WERI-Rb-1 (cell line): ENCODE measurements at regions not wholly inside any gene's neighbourhood (a gene's known extent, or its start where the extent isn't known, plus 50 kb on each side); places are given as distances from the start of the nearest gene placed in this dataset.

Experiments
- DNase-seq: peaks from one replicate; pipeline ENCODE4 v3.0.0-alpha.2; 2020
- H3K27ac ChIP-seq: fragments of 250-450 bp; sonication (Bioruptor Pico); 2 replicates; pipeline ENCODE4 v1.5.1; 2020; ENCODE audit warnings: mild to moderate bottlenecking, moderate library complexity
- H3K27me3 ChIP-seq: fragments of 250-450 bp; sonication (Bioruptor Pico); 2 replicates; pipeline ENCODE4 v1.5.1; 2021; ENCODE audit warnings: mild to moderate bottlenecking, low read depth, moderate library complexity; ENCODE audit not compliant: insufficient read depth, severe bottlenecking
- H3K36me3 ChIP-seq: fragments of 250-450 bp; sonication (Bioruptor Pico); 2 replicates; pipeline ENCODE4 v1.5.1; 2020; ENCODE audit warnings: mild to moderate bottlenecking, moderate library complexity
- H3K4me3 ChIP-seq: 2 replicates; pipeline ENCODE4 v1.5.1; 2011; ENCODE audit warnings: low read depth, mild to moderate bottlenecking, control low read depth, low read length
- H3K9me3 ChIP-seq: fragments of 250-450 bp; sonication (Bioruptor Pico); 2 replicates; pipeline ENCODE4 v1.5.1; 2021; ENCODE audit warnings: mild to moderate bottlenecking, moderate library complexity; ENCODE audit not compliant: severe bottlenecking
- TF ChIP-seq, protein P1 (sequence below): IDR thresholded peaks from 2 replicates; pipeline ENCODE4 v1.5.1; 2011; ENCODE audit warnings: low read depth, mild to moderate bottlenecking, control low read depth, inconsistent platforms, low read length

DNA sequence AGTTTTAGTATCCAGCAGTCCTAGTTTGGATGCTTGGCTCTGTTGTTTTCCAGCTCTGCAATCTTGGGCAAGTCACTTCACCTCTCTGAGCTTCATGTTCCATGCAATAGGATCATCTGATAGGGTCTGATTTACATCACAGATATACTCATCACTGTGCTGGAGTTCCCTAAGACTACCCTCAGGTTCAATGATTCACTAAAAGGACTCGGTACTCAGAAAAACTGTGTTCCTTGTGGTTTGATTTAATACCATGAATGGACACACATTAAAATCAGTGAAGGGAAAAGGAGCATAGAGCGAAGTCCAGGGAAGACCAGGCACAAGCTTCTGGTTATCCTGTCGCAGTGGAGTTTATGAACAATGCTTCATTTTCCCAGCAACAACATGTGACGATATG, 119.9 kb upstream of the EFNA5 start:
- no peak for DNase-seq
- no peak overlapping the region for H3K4me3 ChIP-seq
- TF ChIP-seq, protein P1, sequence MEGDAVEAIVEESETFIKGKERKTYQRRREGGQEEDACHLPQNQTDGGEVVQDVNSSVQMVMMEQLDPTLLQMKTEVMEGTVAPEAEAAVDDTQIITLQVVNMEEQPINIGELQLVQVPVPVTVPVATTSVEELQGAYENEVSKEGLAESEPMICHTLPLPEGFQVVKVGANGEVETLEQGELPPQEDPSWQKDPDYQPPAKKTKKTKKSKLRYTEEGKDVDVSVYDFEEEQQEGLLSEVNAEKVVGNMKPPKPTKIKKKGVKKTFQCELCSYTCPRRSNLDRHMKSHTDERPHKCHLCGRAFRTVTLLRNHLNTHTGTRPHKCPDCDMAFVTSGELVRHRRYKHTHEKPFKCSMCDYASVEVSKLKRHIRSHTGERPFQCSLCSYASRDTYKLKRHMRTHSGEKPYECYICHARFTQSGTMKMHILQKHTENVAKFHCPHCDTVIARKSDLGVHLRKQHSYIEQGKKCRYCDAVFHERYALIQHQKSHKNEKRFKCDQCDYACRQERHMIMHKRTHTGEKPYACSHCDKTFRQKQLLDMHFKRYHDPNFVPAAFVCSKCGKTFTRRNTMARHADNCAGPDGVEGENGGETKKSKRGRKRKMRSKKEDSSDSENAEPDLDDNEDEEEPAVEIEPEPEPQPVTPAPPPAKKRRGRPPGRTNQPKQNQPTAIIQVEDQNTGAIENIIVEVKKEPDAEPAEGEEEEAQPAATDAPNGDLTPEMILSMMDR: no peak

DNA sequence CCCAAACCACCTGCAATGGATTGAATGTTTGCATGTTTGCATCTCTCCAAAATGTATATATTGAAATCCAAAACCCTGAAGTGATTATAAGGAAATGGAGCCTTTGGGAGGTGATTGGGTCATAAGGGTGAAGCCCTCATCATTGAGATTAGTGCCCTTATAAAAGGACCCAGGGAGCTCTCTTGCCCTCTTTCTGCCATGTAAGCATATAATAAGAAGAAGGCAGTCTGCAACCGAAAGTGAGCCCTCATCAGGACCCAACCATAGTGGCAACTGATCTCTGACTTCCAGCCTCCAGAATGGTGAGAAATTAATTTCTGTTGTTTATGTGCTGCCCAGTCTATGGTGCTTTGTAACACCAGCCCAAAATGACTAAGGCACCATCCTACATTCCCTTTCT, 115.7 kb upstream of the EFNA5 start:
- Histone ChIP-seq H3K27me3 (no peaks in the 10 kb centered on the region), H3K9me3 (no peaks in the 10 kb centered on the region), H3K4me3 (no peak overlapping the region), H3K36me3 (no peaks in the 10 kb centered on the region), H3K27ac (no peak overlapping the region)
- TF ChIP-seq, protein P1: no peak
- DNase-seq: no peak

More for the DNA sequence above, 119.9 kb upstream of the EFNA5 start:
- Histone ChIP-seq H3K27ac (no peak overlapping the region), H3K36me3 (no peaks in the 10 kb centered on the region), H3K9me3 (no peaks in the 10 kb centered on the region), H3K27me3 (no peaks in the 10 kb centered on the region)

DNA sequence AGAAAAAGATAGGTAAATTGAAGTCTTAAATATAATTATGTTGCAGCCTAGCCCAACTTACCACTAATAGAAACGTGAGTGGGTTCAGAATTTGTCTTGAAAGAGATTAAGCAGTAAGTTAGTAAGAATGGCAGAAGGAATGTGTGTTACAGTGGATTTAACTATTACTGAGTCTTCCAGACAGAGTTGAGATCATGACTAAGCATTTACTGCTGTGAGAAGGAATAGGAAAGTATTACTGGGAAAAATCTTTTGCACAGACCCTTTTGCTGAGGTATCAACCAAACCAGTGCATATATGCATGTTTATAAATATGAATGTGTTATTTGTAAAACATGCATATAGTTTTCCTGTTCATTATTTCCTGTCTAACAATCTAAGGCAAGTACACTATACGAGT, 112.8 kb upstream of the EFNA5 start:
- TF ChIP-seq, protein P1: no peak
- Histone ChIP-seq H3K4me3 (no peak overlapping the region), H3K9me3 (no peaks in the 10 kb centered on the region), H3K27ac (no peak overlapping the region), H3K36me3 (no peaks in the 10 kb centered on the region), H3K27me3 (no peaks in the 10 kb centered on the region)
- DNase-seq: no peak

DNA sequence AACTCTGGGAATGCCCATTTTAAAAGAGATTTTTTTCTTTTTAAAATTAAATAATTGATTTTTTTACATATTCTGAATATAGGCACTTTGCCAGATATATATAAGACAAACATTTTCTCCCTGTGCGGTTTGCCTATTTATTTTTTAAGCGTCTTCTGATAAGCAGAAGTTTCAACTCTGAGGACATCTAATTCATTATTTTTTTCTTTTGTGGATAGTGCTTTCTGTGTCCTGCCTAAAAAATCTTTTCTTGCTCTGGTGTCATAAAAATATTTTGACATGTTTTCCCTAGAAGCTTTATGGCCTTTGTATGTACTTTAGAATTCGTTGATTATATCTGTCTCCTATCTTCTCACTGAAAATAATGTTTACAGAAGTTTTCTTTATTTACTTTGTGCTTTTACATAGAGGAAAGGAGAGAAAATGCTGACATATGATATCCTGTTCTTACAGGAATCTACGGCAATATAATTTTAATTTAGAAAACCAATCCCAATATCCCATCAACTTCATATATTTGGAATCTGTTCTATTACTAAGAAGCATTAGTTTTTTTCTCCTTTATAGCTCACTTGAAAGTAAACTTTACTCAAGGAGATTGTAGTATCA, 111.9 kb upstream of the EFNA5 start:
- Histone ChIP-seq H3K9me3 (no peaks in the 10 kb centered on the region), H3K4me3 (no peak overlapping the region), H3K27me3 (no peaks in the 10 kb centered on the region), H3K36me3 (no peaks in the 10 kb centered on the region), H3K27ac (no peak overlapping the region)
- DNase-seq: no peak
- TF ChIP-seq, protein P1: no peak

DNA sequence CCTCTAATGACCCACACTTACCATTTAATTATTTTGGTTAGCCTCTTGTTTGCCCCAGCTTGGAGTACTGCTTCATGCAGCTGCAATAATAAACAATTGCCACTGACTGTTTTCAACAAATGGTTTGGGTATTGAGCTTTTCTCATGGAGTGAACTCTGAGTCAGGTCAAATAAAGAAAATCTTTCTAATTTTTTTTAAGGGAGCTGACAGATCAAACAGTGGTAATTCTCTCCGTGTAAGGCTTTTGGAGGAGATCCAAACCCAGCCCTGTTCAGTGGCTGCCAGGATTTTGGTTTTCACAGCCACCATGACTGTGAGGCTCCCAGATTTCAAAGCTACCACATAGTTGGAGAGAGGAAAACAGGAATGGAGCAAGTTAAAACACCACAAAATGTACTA, 110.7 kb upstream of the EFNA5 start:
- Histone ChIP-seq H3K27ac (no peak overlapping the region), H3K27me3 (no peaks in the 10 kb centered on the region), H3K36me3 (no peaks in the 10 kb centered on the region), H3K4me3 (no peak overlapping the region), H3K9me3 (no peaks in the 10 kb centered on the region)
- DNase-seq: no peak
- TF ChIP-seq, protein P1: no peak

DNA sequence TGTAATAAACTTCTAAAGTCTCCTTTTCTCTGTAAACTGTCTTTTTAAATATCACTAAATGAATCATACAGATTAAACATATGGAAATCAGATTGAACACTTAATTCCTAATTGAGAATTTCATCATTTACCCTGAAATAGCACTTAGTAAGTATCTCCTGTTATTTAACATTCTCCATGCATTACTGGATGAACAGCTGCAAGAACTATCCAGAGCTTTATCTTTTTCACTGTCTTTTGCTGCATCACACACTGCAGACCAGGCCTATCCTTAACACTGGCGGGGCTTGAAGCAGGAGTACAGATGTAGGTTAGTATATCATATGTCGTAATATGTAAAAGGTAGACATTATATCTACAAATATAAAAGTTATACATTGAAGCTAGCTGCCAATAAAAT, 108.7 kb upstream of the EFNA5 start:
- no peak for DNase-seq
- TF ChIP-seq, protein P1: no peak
- no peak overlapping the region for H3K27ac ChIP-seq
- H3K36me3 ChIP-seq: no peaks in the 10 kb centered on the region
- no peaks in the 10 kb centered on the region for H3K9me3 ChIP-seq
- no peak overlapping the region for H3K4me3 ChIP-seq
- H3K27me3 ChIP-seq: no peaks in the 10 kb centered on the region
